Sigmoid colon (tissue), 6 donors: ENCODE measurements at regions not wholly inside any gene's neighbourhood (a gene's known extent, or its start where the extent isn't known, plus 50 kb on each side); places are given as distances from the start of the nearest gene placed in this dataset.

Experiments used
- DNase-seq: peaks from one replicate; pipeline ENCODE4 v3.0.0-alpha.2; 2019
- H3K27ac ChIP-seq, 4 donors: fragments of 200-600 bp; sonication (generic); one replicate each; pipeline ENCODE4 v1.5.1; 2016 to 2019; ENCODE audit warnings: mild to moderate bottlenecking in 1 of 4
- H3K27me3 ChIP-seq, 3 donors: fragments of 200-600 bp; sonication (generic); one replicate each; pipeline ENCODE4 v1.5.1; 2019; ENCODE audit warnings: mild to moderate bottlenecking in 1 of 3
- H3K36me3 ChIP-seq, 4 donors: fragments of 200-600 bp; sonication (generic); one replicate each; pipeline ENCODE4 v1.5.1; 2016 to 2019
- H3K4me1 ChIP-seq, 4 donors: fragments of 200-600 bp; sonication (generic); one replicate each; pipeline ENCODE4 v1.5.1; 2017 to 2019
- H3K4me3 ChIP-seq, 4 donors: fragments of 200-600 bp; sonication (generic); one replicate each; pipeline ENCODE4 v1.5.1; 2017 to 2019; ENCODE audit warnings: mild to moderate bottlenecking in 2 of 4, moderate library complexity in 1 of 4
- H3K9me3 ChIP-seq, 4 donors: fragments of 200-600 bp in 3 of 4; sonication (generic) in 3 of 4; one replicate each; pipeline versions ENCODE4 v1.5.1 to v1.6.1; 2013 to 2019
- CTCF ChIP-seq, 4 experiments: fragments of 450-650 bp in 3 of 4; fragments of 200-600 bp in 1 of 4; IDR thresholded peaks; one replicate each; pipeline ENCODE4 v1.5.1; 2016 to 2019; ENCODE audit warnings: antibody characterized with exemption in 4 of 4, mild to moderate bottlenecking in 3 of 4, moderate library complexity in 2 of 4
- EP300 ChIP-seq, 4 donors: sonication (generic); formaldehyde crosslinking; IDR thresholded peaks; one replicate each; pipeline ENCODE4 v1.6.1; 2017; ENCODE audit warnings: antibody characterized with exemption in 4 of 4
- POLR2A ChIP-seq, 2 donors: fragments of 450-650 bp; IDR thresholded peaks; one replicate each; pipeline ENCODE4 v1.6.1; 2016; ENCODE audit warnings: antibody characterized with exemption in 2 of 2, mild to moderate bottlenecking in 2 of 2, moderate library complexity in 2 of 2
- POLR2AphosphoS5 ChIP-seq, 4 donors: sonication (generic); formaldehyde crosslinking; IDR thresholded peaks; one replicate each; pipeline ENCODE4 v1.6.1; 2017; ENCODE audit warnings: antibody characterized with exemption in 4 of 4
- WGBS, 2 donors: extraction: QIAGEN DNeasy Blood & Tissue Kit; methylation state at CpG; one replicate each; pipeline ENCODE4 v1.1.7; 2013; 5-methylcytosine and 5-hydroxymethylcytosine counted together
- intact Hi-C: fragments of 100-400 bp; cut with DNase I; formaldehyde crosslinking; loops from one replicate; pipeline ENCODE4 v1.15.1; 2023
- donor health status: healthy with polysubstance abuse.
- donor health status: healthy.

GRCh38 chr11:70667767-70668166 lies 269.4 kb downstream of the CTTN start:
- H3K27me3 ChIP-seq, result peaks cover 0 to 43% (median 0%) of the 10 kb centered on the region in 3 donors
- 61 to 64% methylated on average over 4 of the region's 4 CpGs for WGBS, 2 donors
- no peak overlapping the region for H3K27ac ChIP-seq
- TF ChIP-seq CTCF (IDR thresholded peaks at IDR 0.05) (no peak), POLR2AphosphoS5 (IDR thresholded peaks at IDR 0.05) (no peak), EP300 (IDR thresholded peaks at IDR 0.05) (no peak), POLR2A (IDR thresholded peaks at IDR 0.05) (no peak)
- H3K4me3 ChIP-seq, result no peak overlapping the region
- H3K36me3 ChIP-seq, result no peaks in the 10 kb centered on the region
- H3K9me3 ChIP-seq, result no peaks in the 10 kb centered on the region
- peaks cover 0 to 5% (median 3%) of the 10 kb centered on the region in 4 donors for H3K4me1 ChIP-seq
- DNase-seq, result no peak
- intact Hi-C loops, result no loop called here

GRCh38 chr11:70668204-70669202 lies 270.2 kb downstream of the CTTN start:
- intact Hi-C loops, result no loop called here
- H3K27ac ChIP-seq, result no peak overlapping the region
- 92 to 95% methylated on average over 23 of the region's 23 CpGs for WGBS, 2 donors
- H3K4me1 ChIP-seq, result no peaks in the 10 kb centered on the region
- no peak for TF ChIP-seq POLR2A (IDR thresholded peaks at IDR 0.05)
- no peak overlapping the region for H3K4me3 ChIP-seq
- H3K9me3 ChIP-seq, result no peaks in the 10 kb centered on the region
- no peak for DNase-seq
- H3K36me3 ChIP-seq, result no peaks in the 10 kb centered on the region
- H3K27me3 ChIP-seq, result peaks cover 0 to 36% (median 0%) of the 10 kb centered on the region in 3 donors

- H3K4me1 ChIP-seq, result no peaks in the 10 kb centered on the region
- DNase-seq, result no peak
- TF ChIP-seq EP300 (IDR thresholded peaks at IDR 0.05) (no peak), CTCF (IDR thresholded peaks at IDR 0.05) (no peak), POLR2A (IDR thresholded peaks at IDR 0.05) (no peak)
- WGBS, 2 donors, result 89 to 94% methylated on average over 13 of the region's 13 CpGs
- H3K36me3 ChIP-seq, result no peaks in the 10 kb centered on the region
- H3K9me3 ChIP-seq, result no peaks in the 10 kb centered on the region
- no peak overlapping the region for H3K4me3 ChIP-seq
- peaks cover 0 to 28% (median 0%) of the 10 kb centered on the region in 3 donors for H3K27me3 ChIP-seq
- intact Hi-C loops, result no loop called here
- H3K27ac ChIP-seq, result no peak overlapping the region
These were observed 271.0 kb downstream of the CTTN start for GRCh38 chr11:70669281-70669680.

GRCh38 chr11:70669871-70670675 lies 271.7 kb downstream of the CTTN start:
- Histone ChIP-seq H3K27ac (no peak overlapping the region), H3K27me3 (peaks cover 0 to 25% (median 0%) of the 10 kb centered on the region in 3 donors), H3K4me1 (no peaks in the 10 kb centered on the region), H3K9me3 (no peaks in the 10 kb centered on the region), H3K4me3 (no peak overlapping the region), H3K36me3 (no peaks in the 10 kb centered on the region)
- no peak for DNase-seq
- TF ChIP-seq POLR2AphosphoS5 (IDR thresholded peaks at IDR 0.05) (no peak), CTCF (IDR thresholded peaks at IDR 0.05) (no peak), POLR2A (IDR thresholded peaks at IDR 0.05) (no peak), EP300 (IDR thresholded peaks at IDR 0.05) (no peak)
- 80 to 87% methylated on average over 25 of the region's 25 CpGs for WGBS, 2 donors
- intact Hi-C loops, result no loop called here

- TF ChIP-seq CTCF (IDR thresholded peaks at IDR 0.05), result no peak
- TF ChIP-seq POLR2A (IDR thresholded peaks at IDR 0.05), result no peak
- TF ChIP-seq POLR2AphosphoS5 (IDR thresholded peaks at IDR 0.05), result no peak
- no peak for TF ChIP-seq EP300 (IDR thresholded peaks at IDR 0.05)
- 85 to 94% methylated on average over 15 of the region's 15 CpGs for WGBS, 2 donors
These were observed 272.3 kb downstream of the CTTN start for GRCh38 chr11:70670676-70671034.

More at GRCh38 chr11:70670676-70671034, 272.3 kb downstream of the CTTN start:
- H3K4me1 ChIP-seq, result no peaks in the 10 kb centered on the region
- H3K27ac ChIP-seq, result no peak overlapping the region
- no peaks in the 10 kb centered on the region for H3K9me3 ChIP-seq
- intact Hi-C loops, result no loop called here
- no peak overlapping the region for H3K4me3 ChIP-seq
- no peaks in the 10 kb centered on the region for H3K36me3 ChIP-seq
- DNase-seq, result no peak
- H3K27me3 ChIP-seq, result peaks cover 0 to 25% (median 0%) of the 10 kb centered on the region in 3 donors
